NCI-H1417 treated with DMSO at 0.1 percent for 48 hours (cell line): ENCODE measurements at regions not wholly inside any gene's neighbourhood (a gene's known extent, or its start where the extent isn't known, plus 50 kb on each side); places are given as distances from the start of the nearest gene placed in this dataset.
"Not testable (repeated sequence)": the region's sequence is repeated elsewhere in the genome, so short reads cannot be mapped to it uniquely, and the experiment has no call there.

Source experiments
- DNase-seq: peaks from one replicate; lab custom pipeline; 2025; lab: John Stamatoyannopoulos, UW

- DNase-seq = no peak
Observed at GRCh38 chr1:76687307-76688175, 179.7 kb upstream of the ST6GALNAC5 start.

- DNase-seq = no peak
Observed at GRCh38 chr1:76690766-76691165, 176.5 kb upstream of the ST6GALNAC5 start.

- no peak for DNase-seq
Observed at GRCh38 chr1:76695535-76695934, 171.7 kb upstream of the ST6GALNAC5 start.

GRCh38 chr1:76697361-76697760, 169.9 kb upstream of the ST6GALNAC5 start:
- DNase-seq = no peak

- not testable (repeated sequence) for DNase-seq
Observed at GRCh38 chr1:76699646-76700045, 167.6 kb upstream of the ST6GALNAC5 start.

GRCh38 chr1:76700200-76700599, 167.1 kb upstream of the ST6GALNAC5 start:
- DNase-seq = not testable (repeated sequence)

GRCh38 chr1:76705560-76705959, 161.7 kb upstream of the ST6GALNAC5 start:
- no peak for DNase-seq

- peak; percentile 24 for DNase-seq
Observed at GRCh38 chr1:76713535-76713934, 153.7 kb upstream of the ST6GALNAC5 start.

GRCh38 chr1:76715474-76715873, 151.8 kb upstream of the ST6GALNAC5 start:
- DNase-seq = no peak

- DNase-seq = no peak
Observed at GRCh38 chr1:76723949-76724348, 143.3 kb upstream of the ST6GALNAC5 start.

GRCh38 chr1:76724816-76725215, 142.5 kb upstream of the ST6GALNAC5 start:
- DNase-seq = no peak

- DNase-seq = no peak
Observed at GRCh38 chr1:76725864-76726619, 141.2 kb upstream of the ST6GALNAC5 start.

- DNase-seq = no peak
Observed at GRCh38 chr1:76727520-76727919, 139.8 kb upstream of the ST6GALNAC5 start.

GRCh38 chr1:76729142-76729541, 138.1 kb upstream of the ST6GALNAC5 start:
- DNase-seq = no peak

- no peak for DNase-seq
Observed at GRCh38 chr1:76730027-76730426, 137.3 kb upstream of the ST6GALNAC5 start.

- DNase-seq = not testable (repeated sequence)
Observed at GRCh38 chr1:76738355-76738754, 128.9 kb upstream of the ST6GALNAC5 start.

GRCh38 chr1:76740956-76741355, 126.3 kb upstream of the ST6GALNAC5 start:
- not testable (repeated sequence) for DNase-seq

- DNase-seq = no peak
Observed at GRCh38 chr1:76744989-76745388, 122.3 kb upstream of the ST6GALNAC5 start.

- DNase-seq = no peak
Observed at GRCh38 chr1:76746206-76746605, 121.1 kb upstream of the ST6GALNAC5 start.

- DNase-seq = no peak
Observed at GRCh38 chr1:76754730-76755129, 112.5 kb upstream of the ST6GALNAC5 start.

- no peak for DNase-seq
Observed at GRCh38 chr1:76759171-76759860, 108.0 kb upstream of the ST6GALNAC5 start.

GRCh38 chr1:76759950-76760349, 107.3 kb upstream of the ST6GALNAC5 start:
- peak; percentile 41 for DNase-seq
